RWPE2 (cell line): ENCODE measurements at regions not wholly inside any gene's neighbourhood (a gene's known extent, or its start where the extent isn't known, plus 50 kb on each side); places are given as distances from the start of the nearest gene placed in this dataset.

ENCODE experiments used
- ATAC-seq: fragments of 200-7000 bp; cut with Tn5 transposase; 3 replicates; pipeline ENCODE4 v1.9.1; 2021; ENCODE audit warnings: low read depth
- DNase-seq: peaks from one replicate; pipeline ENCODE4 v3.0.0-alpha.2; 2020; ENCODE audit warnings: low spot score
- H3K27ac ChIP-seq: fragments of 450-650 bp; 2 replicates; pipeline ENCODE4 v1.5.1; 2017; ENCODE audit warnings: mild to moderate bottlenecking; ENCODE audit not compliant: poor library complexity, severe bottlenecking
- H3K27me3 ChIP-seq: fragments of 250-450 bp; sonication (Bioruptor Pico); 2 replicates; pipeline ENCODE4 v1.5.1; 2021; ENCODE audit warnings: mild to moderate bottlenecking, moderate library complexity; ENCODE audit not compliant: insufficient read depth, poor library complexity, severe bottlenecking
- H3K36me3 ChIP-seq: fragments of 250-450 bp; sonication (Bioruptor Pico); 2 replicates; pipeline ENCODE4 v1.5.1; 2020; ENCODE audit warnings: low read depth, mild to moderate bottlenecking, moderate library complexity
- H3K4me1 ChIP-seq: fragments of 250-450 bp; sonication (Bioruptor Pico); 2 replicates; pipeline ENCODE4 v1.5.1; 2021; ENCODE audit warnings: mild to moderate bottlenecking, moderate library complexity; ENCODE audit not compliant: insufficient read depth, poor library complexity, severe bottlenecking
- H3K4me3 ChIP-seq: fragments of 250-450 bp; sonication (Bioruptor Pico); 2 replicates; pipeline ENCODE4 v1.5.1; 2021; ENCODE audit warnings: mild to moderate bottlenecking, moderate library complexity; ENCODE audit not compliant: severe bottlenecking
- H3K9me3 ChIP-seq: fragments of 250-450 bp; sonication (Bioruptor Pico); 2 replicates; pipeline ENCODE4 v1.5.1; 2021; ENCODE audit warnings: mild to moderate bottlenecking, moderate library complexity; ENCODE audit not compliant: severe bottlenecking
- CTCF ChIP-seq: fragments of 450-650 bp; IDR thresholded peaks from one replicate; pipeline ENCODE4 v1.5.1; 2017; ENCODE audit warnings: mild to moderate bottlenecking, moderate library complexity; ENCODE audit not compliant: poor library complexity, severe bottlenecking

GRCh38 chr12:131356485-131357184 is 354.3 kb upstream of the SFSWAP start:
- DNase-seq (no peak), ATAC-seq (no peak)
- no peak for TF ChIP-seq CTCF
- Histone ChIP-seq H3K27me3 (peaks cover 16% of the 10 kb centered on the region), H3K36me3 (no peaks in the 10 kb centered on the region), H3K4me1 (no peaks in the 10 kb centered on the region), H3K4me3 (no peak overlapping the region), H3K27ac (no peak overlapping the region), H3K9me3 (no peaks in the 10 kb centered on the region)

GRCh38 chr12:131357185-131357747 is 353.6 kb upstream of the SFSWAP start:
- H3K27me3 ChIP-seq = peaks cover 19% of the 10 kb centered on the region
- H3K36me3 ChIP-seq = no peaks in the 10 kb centered on the region
- H3K4me1 ChIP-seq = no peaks in the 10 kb centered on the region
- TF ChIP-seq CTCF = no peak
- H3K9me3 ChIP-seq = no peaks in the 10 kb centered on the region
- ATAC-seq = no peak
- DNase-seq = no peak
- H3K27ac ChIP-seq = no peak overlapping the region
- no peak overlapping the region for H3K4me3 ChIP-seq

GRCh38 chr12:131357920-131358319 is 353.0 kb upstream of the SFSWAP start:
- Histone ChIP-seq H3K4me1 (no peaks in the 10 kb centered on the region), H3K27ac (no peak overlapping the region), H3K36me3 (no peaks in the 10 kb centered on the region), H3K4me3 (no peak overlapping the region), H3K9me3 (no peaks in the 10 kb centered on the region), H3K27me3 (peaks cover 19% of the 10 kb centered on the region)
- DNase-seq (no peak), ATAC-seq (no peak)
- no peak for TF ChIP-seq CTCF

- ATAC-seq (no peak), DNase-seq (no peak)
- peaks cover 23% of the 10 kb centered on the region for H3K27me3 ChIP-seq
- H3K27ac ChIP-seq = no peak overlapping the region
- no peak for TF ChIP-seq CTCF
- no peaks in the 10 kb centered on the region for H3K9me3 ChIP-seq
- H3K4me3 ChIP-seq = no peak overlapping the region
- H3K4me1 ChIP-seq = no peaks in the 10 kb centered on the region
- H3K36me3 ChIP-seq = no peaks in the 10 kb centered on the region
Measured at GRCh38 chr12:131362291-131363211, 348.3 kb upstream of the SFSWAP start.
